ENCODE measurements at regions not wholly inside any gene's neighbourhood (a gene's known extent, or its start where the extent isn't known, plus 50 kb on each side); places are given as distances from the start of the nearest gene placed in this dataset.

GRCh38 chr13:89343165-89343564, 1672.0 kb downstream of the SLITRK5 start:
- TF ChIP-seq CTCF (IDR thresholded peaks at IDR 0.05; ENCODE audit: low read depth, low read length) (no peak), EZH2phosphoT487 (IDR thresholded peaks at IDR 0.05; ENCODE audit: low read depth) (no peak)

All from OCI-LY3 (cell line).